B cell (primary cell): ENCODE measurements at regions not wholly inside any gene's neighbourhood (a gene's known extent, or its start where the extent isn't known, plus 50 kb on each side); places are given as distances from the start of the nearest gene placed in this dataset.

Experiments used
- EZH2 ChIP-seq: IDR thresholded peaks from 2 replicates; pipeline ENCODE4 v1.6.1; 2012; ENCODE audit warnings: borderline replicate concordance, low read depth, mild to moderate bottlenecking, moderate library complexity, low read length; ENCODE audit not compliant: insufficient read depth, poor library complexity, severe bottlenecking
- TF ChIP-seq, protein P1 (sequence below): fragments of 200-600 bp; IDR thresholded peaks from one replicate; pipeline ENCODE4 v1.8.0; 2022; ENCODE audit warnings: antibody characterized with exemption, mild to moderate bottlenecking

DNA sequence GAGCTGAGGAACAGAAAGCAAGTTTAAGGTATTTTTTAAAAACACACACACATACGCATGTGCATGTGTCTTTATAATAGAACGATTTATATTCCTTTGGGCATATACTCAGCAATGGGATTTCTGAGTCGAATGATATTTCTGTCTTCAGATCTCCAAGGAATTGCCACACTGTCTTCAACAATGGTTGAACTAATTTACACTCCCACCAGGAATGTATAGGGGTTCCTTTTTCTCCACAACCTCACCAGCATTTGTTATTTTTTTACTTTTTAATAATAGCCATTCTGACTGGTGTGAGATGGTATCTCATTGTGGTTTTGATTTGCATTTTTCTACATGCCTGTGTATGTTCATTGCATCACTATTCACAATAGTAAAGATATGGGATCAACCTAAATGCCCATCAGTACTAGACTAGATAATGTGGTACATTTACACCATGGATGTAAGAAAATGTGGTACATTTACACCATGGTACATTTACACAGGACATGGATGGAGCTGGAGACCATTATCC lies 60.3 kb upstream of the MAP3K1 start:
- TF ChIP-seq, protein P1, sequence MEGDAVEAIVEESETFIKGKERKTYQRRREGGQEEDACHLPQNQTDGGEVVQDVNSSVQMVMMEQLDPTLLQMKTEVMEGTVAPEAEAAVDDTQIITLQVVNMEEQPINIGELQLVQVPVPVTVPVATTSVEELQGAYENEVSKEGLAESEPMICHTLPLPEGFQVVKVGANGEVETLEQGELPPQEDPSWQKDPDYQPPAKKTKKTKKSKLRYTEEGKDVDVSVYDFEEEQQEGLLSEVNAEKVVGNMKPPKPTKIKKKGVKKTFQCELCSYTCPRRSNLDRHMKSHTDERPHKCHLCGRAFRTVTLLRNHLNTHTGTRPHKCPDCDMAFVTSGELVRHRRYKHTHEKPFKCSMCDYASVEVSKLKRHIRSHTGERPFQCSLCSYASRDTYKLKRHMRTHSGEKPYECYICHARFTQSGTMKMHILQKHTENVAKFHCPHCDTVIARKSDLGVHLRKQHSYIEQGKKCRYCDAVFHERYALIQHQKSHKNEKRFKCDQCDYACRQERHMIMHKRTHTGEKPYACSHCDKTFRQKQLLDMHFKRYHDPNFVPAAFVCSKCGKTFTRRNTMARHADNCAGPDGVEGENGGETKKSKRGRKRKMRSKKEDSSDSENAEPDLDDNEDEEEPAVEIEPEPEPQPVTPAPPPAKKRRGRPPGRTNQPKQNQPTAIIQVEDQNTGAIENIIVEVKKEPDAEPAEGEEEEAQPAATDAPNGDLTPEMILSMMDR: no peak
- no peak for TF ChIP-seq EZH2
